ENCODE measurements at regions not wholly inside any gene's neighbourhood (a gene's known extent, or its start where the extent isn't known, plus 50 kb on each side); places are given as distances from the start of the nearest gene placed in this dataset.
A peak's percentile ranks its signal among the peaks of the same experiment; 100 is the strongest.
"Not testable (repeated sequence)": the region's sequence is repeated elsewhere in the genome, so short reads cannot be mapped to it uniquely, and the experiment has no call there.

- FAIRE-seq (no peak), DNase-seq (ENCODE audit: insufficient read length, low spot score) (no peak)
Measured at GRCh38 chr1:148362626-148363438, 120.3 kb downstream of the PPIAL4G start.

DNA sequence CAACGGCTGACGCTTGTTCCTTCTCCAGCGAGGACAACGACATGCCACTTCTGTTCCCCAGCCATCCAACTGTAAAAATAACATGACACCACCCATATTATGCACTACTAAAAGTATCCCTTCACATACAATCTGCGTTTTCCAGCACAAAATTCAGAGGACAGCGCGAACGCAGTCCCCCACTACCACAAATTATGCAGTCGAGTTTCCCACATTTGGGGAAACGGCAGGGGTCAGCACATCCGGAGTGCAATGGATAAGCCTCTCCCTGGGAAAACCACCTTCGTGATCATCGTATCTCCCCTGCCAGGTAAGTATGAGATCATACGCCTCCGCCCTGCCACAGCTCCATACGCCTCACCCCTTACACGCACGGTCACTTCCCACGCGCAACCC lies 120.9 kb downstream of the PPIAL4G start:
- FAIRE-seq (no peak), DNase-seq (ENCODE audit: insufficient read length, low spot score) (no peak)

- not testable (repeated sequence) for DNase-seq (ENCODE audit: insufficient read length, low spot score); FAIRE-seq
Measured at GRCh38 chr1:148361427-148362215, 121.5 kb downstream of the PPIAL4G start.

DNA sequence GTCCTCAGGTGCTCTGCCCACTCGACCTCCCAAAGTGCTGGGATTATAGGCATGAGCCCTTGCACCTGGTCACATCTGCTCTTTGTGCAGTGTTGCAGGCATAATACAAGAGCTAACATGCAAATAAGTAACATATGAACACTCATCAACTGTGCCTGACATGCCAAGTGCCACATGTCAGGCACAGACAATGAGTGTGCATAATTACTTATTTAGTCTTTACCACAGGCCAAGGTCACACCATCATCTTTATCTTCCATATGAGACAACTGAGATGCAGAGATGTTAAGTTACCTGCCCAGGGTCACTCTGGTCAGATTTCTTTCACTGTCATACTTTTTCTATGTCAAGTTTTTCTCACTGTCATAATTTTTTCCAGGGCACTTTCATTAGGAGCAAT lies 126.1 kb downstream of the PPIAL4G start:
- DNase-seq (ENCODE audit: insufficient read length, low spot score): no peak
- FAIRE-seq: no peak

- no peak for DNase-seq (ENCODE audit: insufficient read length, low spot score)
- FAIRE-seq: no peak
Measured at GRCh38 chr1:148355976-148356375, 127.1 kb downstream of the PPIAL4G start.

DNA sequence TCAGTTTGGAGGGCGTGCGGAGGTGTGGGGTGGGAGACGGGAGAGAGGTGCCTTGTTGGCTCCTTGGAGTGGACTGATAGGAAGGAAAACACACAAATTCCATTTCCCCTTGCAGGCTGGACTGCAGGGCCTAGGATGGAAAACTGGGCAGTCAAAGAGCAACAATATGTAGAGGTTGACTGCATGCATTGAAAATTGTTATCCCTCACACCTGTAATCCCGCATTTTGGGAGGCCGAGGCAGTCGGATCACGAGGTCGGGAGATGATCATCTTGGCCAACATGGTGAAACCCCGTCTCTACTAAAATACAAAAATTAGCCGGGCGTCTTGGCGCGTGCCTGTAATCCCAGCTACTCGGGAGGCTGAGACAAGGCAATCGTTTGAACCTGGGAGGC lies 128.2 kb downstream of the PPIAL4G start:
- FAIRE-seq (no peak), DNase-seq (ENCODE audit: insufficient read length, low spot score) (no peak)

- no peak for DNase-seq (ENCODE audit: insufficient read length, low spot score)
- no peak for FAIRE-seq
Measured at GRCh38 chr1:148354284-148354912, 128.7 kb downstream of the PPIAL4G start.

- DNase-seq (ENCODE audit: insufficient read length, low spot score) (no peak), FAIRE-seq (no peak)
Measured at GRCh38 chr1:148353461-148354283, 129.4 kb downstream of the PPIAL4G start.

GRCh38 chr1:148352470-148353053 lies 130.5 kb downstream of the PPIAL4G start:
- DNase-seq (ENCODE audit: insufficient read length, low spot score) (no peak), FAIRE-seq (no peak)

GRCh38 chr1:148347781-148348180 lies 135.3 kb downstream of the PPIAL4G start:
- FAIRE-seq (no peak), DNase-seq (ENCODE audit: insufficient read length, low spot score) (no peak)

DNA sequence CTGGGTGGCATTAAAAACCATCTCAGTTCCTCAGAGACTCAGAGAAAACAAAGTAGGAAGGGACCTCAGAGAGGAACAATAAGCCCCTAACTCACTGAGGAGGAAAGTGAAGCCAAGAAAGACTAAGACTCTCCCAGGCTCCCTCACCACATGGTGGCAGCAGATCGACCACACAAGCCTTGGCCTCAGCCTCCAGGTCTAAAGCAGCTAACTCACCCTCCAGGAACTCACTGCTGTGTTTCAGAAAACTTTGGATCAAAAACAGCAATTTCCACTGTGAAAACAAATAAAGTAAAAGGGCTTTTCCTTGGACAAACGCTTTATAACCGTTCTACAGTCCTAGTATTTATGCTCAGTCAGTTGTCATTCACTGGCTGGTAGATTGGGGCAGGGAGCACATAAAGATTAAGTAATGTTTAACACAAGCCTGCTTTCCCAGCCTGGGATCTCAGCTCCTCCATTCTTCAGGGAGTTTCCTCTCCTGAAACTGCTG lies 137.4 kb downstream of the PPIAL4G start:
- FAIRE-seq: not testable (repeated sequence)
- DNase-seq (ENCODE audit: insufficient read length, low spot score): peak; percentile 10

GRCh38 chr1:148344651-148345050 lies 138.5 kb downstream of the PPIAL4G start:
- not testable (repeated sequence) for FAIRE-seq; DNase-seq (ENCODE audit: insufficient read length, low spot score)

DNA sequence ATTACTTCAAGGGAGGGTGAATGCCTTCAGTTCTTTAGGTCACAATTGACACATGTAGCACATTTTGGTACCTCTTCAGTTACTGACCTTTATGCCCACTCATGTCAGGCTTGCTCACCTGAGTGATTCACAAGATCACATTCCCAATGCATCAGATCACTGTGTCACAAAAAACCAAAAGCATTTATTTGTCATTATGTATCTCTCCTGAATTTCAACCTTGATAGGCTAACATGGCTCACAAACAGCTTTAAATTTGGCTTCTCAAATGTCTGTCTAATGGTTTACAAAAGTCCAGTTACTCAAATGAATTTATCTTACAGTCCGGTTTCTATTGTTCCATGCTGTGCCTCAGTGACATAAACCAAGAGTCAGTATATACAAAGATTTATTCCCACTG lies 141.4 kb downstream of the PPIAL4G start:
- not testable (repeated sequence) for DNase-seq (ENCODE audit: insufficient read length, low spot score); FAIRE-seq

- not testable (repeated sequence) for DNase-seq (ENCODE audit: insufficient read length, low spot score); FAIRE-seq
Measured at GRCh38 chr1:148336121-148336918, 146.8 kb downstream of the PPIAL4G start.

DNA sequence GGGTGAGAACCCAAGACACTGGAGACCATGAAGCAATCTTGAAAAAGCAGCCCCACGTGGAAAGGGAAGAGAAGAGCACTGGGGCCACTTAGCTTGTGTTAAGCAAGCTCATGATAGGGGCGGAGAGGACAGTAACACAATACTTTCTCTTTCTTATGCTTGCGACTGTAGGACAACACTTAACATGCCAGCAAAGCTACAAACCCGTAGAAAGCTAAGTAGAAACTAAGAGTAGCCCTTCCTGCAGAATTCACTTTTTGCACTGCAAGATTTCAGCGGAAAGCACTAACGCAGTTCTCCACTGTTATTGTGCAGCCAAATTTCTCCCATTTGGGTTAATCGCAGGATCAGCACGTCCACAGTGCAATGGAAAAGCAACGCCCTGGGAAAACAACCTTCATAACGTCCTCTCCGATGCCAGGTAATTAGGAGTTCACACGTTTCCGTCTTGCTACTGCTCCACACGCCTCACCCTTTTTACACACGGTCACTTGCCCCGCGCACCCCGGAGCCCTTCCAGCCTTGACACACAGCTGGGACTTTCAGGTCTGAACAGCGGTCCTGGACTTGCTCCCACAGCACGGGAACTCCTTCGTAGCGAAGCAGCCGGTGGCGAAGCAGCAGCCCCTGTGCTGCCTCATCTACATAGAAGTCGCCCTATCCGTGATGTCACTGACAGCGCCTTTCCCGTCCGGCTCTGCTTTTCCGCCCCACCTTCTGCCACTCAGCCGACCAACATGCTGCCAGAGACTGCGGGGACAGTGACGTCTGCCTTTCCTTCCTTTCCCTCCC lies 148.6 kb downstream of the PPIAL4G start:
- DNase-seq (ENCODE audit: insufficient read length, low spot score) (peak; percentile 40), FAIRE-seq (no peak)

DNA sequence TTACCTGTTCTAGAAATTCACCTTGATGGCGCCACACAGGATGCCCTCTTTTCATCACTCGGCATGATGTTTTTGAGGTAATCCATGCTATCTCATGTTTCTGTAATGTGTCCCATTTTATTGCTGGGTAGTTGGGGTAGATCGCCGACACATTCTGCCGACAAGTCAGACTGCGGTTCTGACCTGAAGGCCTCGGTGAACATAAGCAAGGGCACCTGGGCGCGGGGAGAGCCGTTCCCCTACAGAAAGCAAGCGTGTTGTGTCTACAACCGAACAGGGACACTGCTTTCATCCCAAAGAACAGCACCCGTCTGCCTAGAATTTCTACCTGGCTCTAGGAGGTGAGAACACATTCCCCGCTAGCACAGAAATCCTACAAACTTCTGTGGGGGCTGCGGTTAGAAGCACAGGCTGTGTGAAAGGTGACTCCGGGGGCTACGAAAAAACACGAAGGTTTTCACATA lies 149.2 kb downstream of the PPIAL4G start:
- FAIRE-seq: no peak
- DNase-seq (ENCODE audit: insufficient read length, low spot score): no peak

DNA sequence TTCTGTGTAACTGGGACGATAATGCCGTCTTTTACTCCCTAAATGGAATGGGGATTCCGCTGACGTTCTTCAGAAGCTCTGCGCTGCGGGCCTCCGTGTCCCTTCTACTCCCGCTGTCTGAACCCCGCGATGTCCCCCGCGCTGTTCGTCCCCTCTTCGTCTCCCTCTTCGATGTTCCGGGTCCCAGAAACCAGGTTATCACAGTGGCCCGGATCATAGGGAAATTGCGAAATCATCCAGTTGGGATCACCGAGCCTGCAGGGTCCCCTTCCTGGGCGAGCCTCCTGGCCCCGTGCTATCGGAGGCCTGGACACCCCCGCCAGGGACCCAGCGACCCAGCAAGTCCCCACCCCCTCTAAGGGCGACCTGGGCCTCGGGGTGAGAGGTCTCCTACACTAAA lies 154.2 kb downstream of the PPIAL4G start:
- FAIRE-seq: no peak
- no peak for DNase-seq (ENCODE audit: insufficient read length, low spot score)

DNA sequence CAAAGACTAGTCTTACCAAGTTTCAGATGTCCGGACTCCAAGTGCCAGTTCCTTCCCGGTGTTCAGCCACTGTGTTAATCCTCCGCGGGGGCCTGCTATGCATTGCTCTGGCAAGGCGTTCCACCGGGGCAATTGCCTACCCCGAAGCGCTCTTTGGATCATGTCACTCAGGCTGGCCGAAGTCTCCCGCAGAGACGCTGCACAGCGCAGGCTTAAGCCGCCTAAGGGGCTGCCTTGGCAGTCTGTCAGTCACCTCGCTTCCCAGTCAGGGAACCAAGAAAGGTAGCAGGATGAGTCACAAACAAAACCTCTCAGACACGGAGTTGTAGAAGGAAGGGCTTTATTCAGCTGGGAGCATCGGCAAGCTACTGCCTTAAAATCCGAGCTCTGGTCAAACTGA lies 158.1 kb downstream of the PPIAL4G start:
- not testable (repeated sequence) for FAIRE-seq; DNase-seq (ENCODE audit: insufficient read length, low spot score)

Measured in HTR-8/SVneo (cell line).